Neural cell (in vitro differentiated cells): ENCODE measurements at regions not wholly inside any gene's neighbourhood (a gene's known extent, or its start where the extent isn't known, plus 50 kb on each side); places are given as distances from the start of the nearest gene placed in this dataset.

ENCODE experiments used
- H2AFZ ChIP-seq: fragments of 200-600, 300-800 bp; sonication (generic), shearing (Covaris generic); 2 replicates; pipeline ENCODE4 v1.6.0; 2014; ENCODE audit warnings: low read depth, mild to moderate bottlenecking, antibody characterized with exemption, low read length, moderate library complexity
- H3F3A ChIP-seq: fragments of 200-600 bp; shearing (Covaris generic); 2 replicates; pipeline ENCODE4 v1.6.1; 2016; ENCODE audit warnings: mild to moderate bottlenecking, moderate library complexity, mixed read lengths, antibody characterized with exemption, low read length; ENCODE audit not compliant: insufficient read depth, poor library complexity, severe bottlenecking
- H3K27ac ChIP-seq: fragments of 200-600, 300-800 bp; sonication (generic), shearing (Covaris generic); 2 replicates; pipeline ENCODE4 v1.5.1; 2014; ENCODE audit warnings: mild to moderate bottlenecking, low read length, moderate library complexity
- H3K27me3 ChIP-seq: fragments of 300-800, 200-600 bp; sonication (generic), shearing (Covaris generic); 2 replicates; pipeline ENCODE4 v1.6.0; 2014; ENCODE audit warnings: mild to moderate bottlenecking, low read depth, low read length, moderate library complexity; ENCODE audit not compliant: insufficient read depth
- H3K36me3 ChIP-seq: fragments of 300-800, 200-600 bp; sonication (generic), shearing (Covaris generic); 2 replicates; pipeline ENCODE4 v1.5.1; 2014; ENCODE audit warnings: mild to moderate bottlenecking, antibody characterized with exemption, low read length, moderate library complexity; ENCODE audit not compliant: insufficient read depth
- H3K4me2 ChIP-seq: fragments of 300-800, 200-600 bp; sonication (generic), shearing (Covaris generic); 2 replicates; pipeline ENCODE4 v1.6.0; 2014; ENCODE audit warnings: mild to moderate bottlenecking, low read length
- H3K4me3 ChIP-seq: fragments of 300-800, 200-600 bp; sonication (generic), shearing (Covaris generic); 2 replicates; pipeline ENCODE4 v1.5.1; 2014; ENCODE audit warnings: mild to moderate bottlenecking, low read length, moderate library complexity
- H3K79me2 ChIP-seq: fragments of 200-600 bp; shearing (Covaris generic); replicated peaks from 2 replicates; pipeline ENCODE4 v1.6.0; 2014; ENCODE audit warnings: mild to moderate bottlenecking, low read length, moderate library complexity; ENCODE audit not compliant: insufficient read depth
- H3K9ac ChIP-seq: fragments of 300-800, 200-600 bp; sonication (generic), shearing (Covaris generic); 2 replicates; pipeline ENCODE4 v1.6.1; 2016; ENCODE audit warnings: mild to moderate bottlenecking, low read length, mixed read lengths
- H3K9me2 ChIP-seq: fragments of 200-600 bp; shearing (Covaris generic); 2 replicates; pipeline ENCODE4 v1.6.1; 2016; ENCODE audit warnings: mild to moderate bottlenecking, low read length, mixed read lengths; ENCODE audit not compliant: insufficient read depth
- H3K9me3 ChIP-seq: fragments of 200-600, 300-800 bp; sonication (generic), shearing (Covaris generic); 2 replicates; pipeline ENCODE4 v1.6.1; 2016; ENCODE audit warnings: mild to moderate bottlenecking, mixed run types, low read length, moderate library complexity, mixed read lengths
- H4K20me1 ChIP-seq: fragments of 200-600 bp; shearing (Covaris generic); 2 replicates; pipeline ENCODE4 v1.6.1; 2016; ENCODE audit warnings: mild to moderate bottlenecking, mixed run types; ENCODE audit not compliant: insufficient read depth
- EP300 ChIP-seq: fragments of 450-650 bp; conservative IDR thresholded peaks from 2 replicates; pipeline ENCODE4 v1.6.1; 2014; ENCODE audit warnings: antibody characterized with exemption, mild to moderate bottlenecking, moderate library complexity; ENCODE audit not compliant: poor library complexity, severe bottlenecking
- EZH2 ChIP-seq: fragments of 200-600, 300-800 bp; shearing (Covaris generic), sonication (generic); IDR thresholded peaks from 2 replicates; pipeline ENCODE4 v1.6.1; 2014; ENCODE audit warnings: antibody characterized with exemption, low read length, borderline replicate concordance, mild to moderate bottlenecking; ENCODE audit not compliant: insufficient read depth, poor library complexity, severe bottlenecking
- MXI1 ChIP-seq: fragments of 450-650 bp; conservative IDR thresholded peaks from 2 replicates; pipeline ENCODE4 v1.6.1; 2014; ENCODE audit warnings: antibody characterized with exemption, mild to moderate bottlenecking; ENCODE audit not compliant: poor library complexity, severe bottlenecking
- POLR2AphosphoS5 ChIP-seq: IDR thresholded peaks from 2 replicates; pipeline ENCODE4 v1.6.1; 2012
- RAD21 ChIP-seq: fragments of 450-650 bp; conservative IDR thresholded peaks from 2 replicates; pipeline ENCODE4 v1.6.1; 2014; ENCODE audit warnings: antibody characterized with exemption, mild to moderate bottlenecking, moderate library complexity
- SMC3 ChIP-seq: fragments of 450-650 bp; conservative IDR thresholded peaks from 2 replicates; pipeline ENCODE4 v1.6.1; 2014; ENCODE audit warnings: antibody characterized with exemption, mild to moderate bottlenecking, moderate library complexity; ENCODE audit not compliant: poor library complexity
- TAF1 ChIP-seq: IDR thresholded peaks from 2 replicates; pipeline ENCODE4 v1.6.1; 2012; ENCODE audit warnings: low read depth
- TF ChIP-seq, protein P1 (sequence below): IDR thresholded peaks from 2 replicates; pipeline ENCODE4 v1.6.1; 2012; ENCODE audit warnings: borderline replicate concordance
- TF ChIP-seq, protein P2 (sequence below): fragments of 450-650 bp; IDR thresholded peaks from 2 replicates; pipeline ENCODE4 v1.5.1; 2014; ENCODE audit warnings: antibody characterized with exemption, mild to moderate bottlenecking, moderate library complexity; ENCODE audit not compliant: poor library complexity, severe bottlenecking

DNA sequence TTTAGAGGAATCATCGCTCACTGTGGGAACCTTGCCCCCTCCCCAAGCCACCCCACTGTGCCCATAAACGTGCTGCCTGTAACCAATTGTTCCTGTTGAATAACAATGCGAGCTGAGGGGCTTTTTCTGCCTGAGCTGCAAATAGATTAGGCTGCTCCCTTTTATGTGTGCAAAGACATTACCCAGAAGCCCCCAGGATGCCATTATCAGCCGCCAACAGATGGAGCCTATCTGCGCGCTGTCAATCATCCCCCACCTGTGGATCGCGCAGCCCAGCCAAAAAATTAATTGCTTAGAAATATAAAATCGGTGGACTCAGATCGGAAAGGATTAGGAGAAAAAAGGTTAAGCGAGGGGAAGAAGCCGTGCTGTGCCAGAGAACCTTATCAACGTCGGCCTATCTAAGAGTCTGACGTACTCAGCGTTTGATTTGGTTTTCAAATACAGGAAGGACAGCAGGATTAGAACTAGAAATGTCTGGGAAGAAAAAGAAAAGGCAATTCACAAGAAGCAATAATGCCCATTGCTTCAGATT is 167.3 kb upstream of the MYO3A start:
- H2AFZ ChIP-seq, result peak overlapping the region; percentile 5
- peak overlapping the region; percentile 54 for H3K4me3 ChIP-seq
- no peaks in the 10 kb centered on the region for H3K36me3 ChIP-seq
- no peaks in the 10 kb centered on the region for H3K79me2 ChIP-seq
- no peaks in the 10 kb centered on the region for H3K9me3 ChIP-seq
- H3F3A ChIP-seq, result peaks cover 6% of the 10 kb centered on the region
- peak overlapping the region; percentile 78 for H3K27ac ChIP-seq
- no peak for TF ChIP-seq TAF1
- no peak for TF ChIP-seq MXI1
- TF ChIP-seq, protein P1, sequence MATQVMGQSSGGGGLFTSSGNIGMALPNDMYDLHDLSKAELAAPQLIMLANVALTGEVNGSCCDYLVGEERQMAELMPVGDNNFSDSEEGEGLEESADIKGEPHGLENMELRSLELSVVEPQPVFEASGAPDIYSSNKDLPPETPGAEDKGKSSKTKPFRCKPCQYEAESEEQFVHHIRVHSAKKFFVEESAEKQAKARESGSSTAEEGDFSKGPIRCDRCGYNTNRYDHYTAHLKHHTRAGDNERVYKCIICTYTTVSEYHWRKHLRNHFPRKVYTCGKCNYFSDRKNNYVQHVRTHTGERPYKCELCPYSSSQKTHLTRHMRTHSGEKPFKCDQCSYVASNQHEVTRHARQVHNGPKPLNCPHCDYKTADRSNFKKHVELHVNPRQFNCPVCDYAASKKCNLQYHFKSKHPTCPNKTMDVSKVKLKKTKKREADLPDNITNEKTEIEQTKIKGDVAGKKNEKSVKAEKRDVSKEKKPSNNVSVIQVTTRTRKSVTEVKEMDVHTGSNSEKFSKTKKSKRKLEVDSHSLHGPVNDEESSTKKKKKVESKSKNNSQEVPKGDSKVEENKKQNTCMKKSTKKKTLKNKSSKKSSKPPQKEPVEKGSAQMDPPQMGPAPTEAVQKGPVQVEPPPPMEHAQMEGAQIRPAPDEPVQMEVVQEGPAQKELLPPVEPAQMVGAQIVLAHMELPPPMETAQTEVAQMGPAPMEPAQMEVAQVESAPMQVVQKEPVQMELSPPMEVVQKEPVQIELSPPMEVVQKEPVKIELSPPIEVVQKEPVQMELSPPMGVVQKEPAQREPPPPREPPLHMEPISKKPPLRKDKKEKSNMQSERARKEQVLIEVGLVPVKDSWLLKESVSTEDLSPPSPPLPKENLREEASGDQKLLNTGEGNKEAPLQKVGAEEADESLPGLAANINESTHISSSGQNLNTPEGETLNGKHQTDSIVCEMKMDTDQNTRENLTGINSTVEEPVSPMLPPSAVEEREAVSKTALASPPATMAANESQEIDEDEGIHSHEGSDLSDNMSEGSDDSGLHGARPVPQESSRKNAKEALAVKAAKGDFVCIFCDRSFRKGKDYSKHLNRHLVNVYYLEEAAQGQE, result peak; percentile 70
- TF ChIP-seq EP300, result peak; percentile 73
- peak; percentile 39 for TF ChIP-seq RAD21
- TF ChIP-seq EZH2, result no peak
- TF ChIP-seq, protein P2, sequence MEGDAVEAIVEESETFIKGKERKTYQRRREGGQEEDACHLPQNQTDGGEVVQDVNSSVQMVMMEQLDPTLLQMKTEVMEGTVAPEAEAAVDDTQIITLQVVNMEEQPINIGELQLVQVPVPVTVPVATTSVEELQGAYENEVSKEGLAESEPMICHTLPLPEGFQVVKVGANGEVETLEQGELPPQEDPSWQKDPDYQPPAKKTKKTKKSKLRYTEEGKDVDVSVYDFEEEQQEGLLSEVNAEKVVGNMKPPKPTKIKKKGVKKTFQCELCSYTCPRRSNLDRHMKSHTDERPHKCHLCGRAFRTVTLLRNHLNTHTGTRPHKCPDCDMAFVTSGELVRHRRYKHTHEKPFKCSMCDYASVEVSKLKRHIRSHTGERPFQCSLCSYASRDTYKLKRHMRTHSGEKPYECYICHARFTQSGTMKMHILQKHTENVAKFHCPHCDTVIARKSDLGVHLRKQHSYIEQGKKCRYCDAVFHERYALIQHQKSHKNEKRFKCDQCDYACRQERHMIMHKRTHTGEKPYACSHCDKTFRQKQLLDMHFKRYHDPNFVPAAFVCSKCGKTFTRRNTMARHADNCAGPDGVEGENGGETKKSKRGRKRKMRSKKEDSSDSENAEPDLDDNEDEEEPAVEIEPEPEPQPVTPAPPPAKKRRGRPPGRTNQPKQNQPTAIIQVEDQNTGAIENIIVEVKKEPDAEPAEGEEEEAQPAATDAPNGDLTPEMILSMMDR, result peak; percentile 44
- TF ChIP-seq POLR2AphosphoS5, result peak; percentile 71
- peak; percentile 45 for TF ChIP-seq SMC3
- H3K9me2 ChIP-seq, result no peaks in the 10 kb centered on the region
- H3K9ac ChIP-seq, result peak overlapping the region; percentile 52
- H3K27me3 ChIP-seq, result no peaks in the 10 kb centered on the region
- H3K4me2 ChIP-seq, result peak overlapping the region; percentile 68
- no peaks in the 10 kb centered on the region for H4K20me1 ChIP-seq

DNA sequence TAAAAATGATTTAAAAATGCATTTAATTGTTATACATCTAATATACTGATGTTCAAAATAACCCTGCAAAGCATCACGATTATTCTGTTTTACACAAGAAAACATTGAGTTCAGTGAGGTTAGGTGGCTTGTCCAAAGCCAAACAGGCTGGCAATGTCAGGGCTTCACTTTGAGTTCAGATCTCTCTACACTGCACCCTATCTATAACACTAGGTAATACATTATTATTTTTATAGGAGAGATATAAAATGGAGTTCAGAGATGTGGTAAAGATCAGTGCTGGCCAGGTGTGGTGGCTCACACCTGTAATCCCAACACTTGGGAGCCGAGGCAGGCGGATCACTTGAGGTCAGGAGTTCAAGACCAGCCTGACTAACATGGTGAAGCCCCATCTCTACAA is 165.9 kb upstream of the MYO3A start:
- H3F3A ChIP-seq, result peaks cover 6% of the 10 kb centered on the region
- no peaks in the 10 kb centered on the region for H3K27me3 ChIP-seq

More for the DNA sequence above, 165.9 kb upstream of the MYO3A start:
- TF ChIP-seq, protein P2, result peak; percentile 41
- TF ChIP-seq EP300, result no peak
- Histone ChIP-seq H3K27ac (no peak overlapping the region), H3K4me2 (no peak overlapping the region), H3K4me3 (no peak overlapping the region), H2AFZ (no peak overlapping the region), H3K36me3 (no peaks in the 10 kb centered on the region), H3K9ac (no peak overlapping the region), H3K9me3 (no peaks in the 10 kb centered on the region), H3K9me2 (no peaks in the 10 kb centered on the region), H3K79me2 (no peaks in the 10 kb centered on the region), H4K20me1 (no peaks in the 10 kb centered on the region)
